ENCODE measurements at regions not wholly inside any gene's neighbourhood (a gene's known extent, or its start where the extent isn't known, plus 50 kb on each side); places are given as distances from the start of the nearest gene placed in this dataset.

GRCh38 chr19:30170081-30170480, 202.1 kb upstream of the ZNF536 start:
- Histone ChIP-seq H3K4me2 (no peak overlapping the region), H3K9me3 (ENCODE audit: insufficient read depth, low read depth) (no peaks in the 10 kb centered on the region), H3F3A (ENCODE audit: insufficient read depth, low read depth) (no peaks in the 10 kb centered on the region), H3K4me1 (replicated peaks; ENCODE audit: insufficient read depth) (no peaks in the 10 kb centered on the region), H3K27ac (no peak overlapping the region), H2AFZ (no peak overlapping the region), H3K9me2 (ENCODE audit: insufficient read depth) (no peaks in the 10 kb centered on the region), H4K20me1 (ENCODE audit: insufficient read depth) (no peaks in the 10 kb centered on the region), H3K36me3 (ENCODE audit: low read depth) (no peaks in the 10 kb centered on the region), H3K4me3 (no peak overlapping the region), H3K79me2 (ENCODE audit: low read depth) (no peaks in the 10 kb centered on the region), H3K27me3 (ENCODE audit: insufficient read depth, low read depth) (peaks cover 62% of the 10 kb centered on the region)
- POLR2A ChIA-PET (ENCODE audit: unreplicated experiment), result no interaction called here
- intact Hi-C loops (cut with micrococcal nuclease; ENCODE audit: unreplicated experiment), result no loop called here
- BruUV-seq (replicated peaks), result no TSS peak
- DNase-seq, result no peak
- TF ChIP-seq CTCF (conservative IDR thresholded peaks at IDR 0.05) (no peak), EZH2 (IDR thresholded peaks at IDR 0.05; ENCODE audit: low read depth) (no peak)
- CTCF ChIA-PET, result no interaction called here

- no peaks in the 10 kb centered on the region for H3K9me3 ChIP-seq (ENCODE audit: insufficient read depth, low read depth)
- ChIA-PET CTCF (no interaction called here), POLR2A (ENCODE audit: unreplicated experiment) (no interaction called here)
- no peaks in the 10 kb centered on the region for H3K79me2 ChIP-seq (ENCODE audit: low read depth)
- intact Hi-C loops (cut with micrococcal nuclease; ENCODE audit: unreplicated experiment), result no loop called here
- no peak overlapping the region for H2AFZ ChIP-seq
- H3K4me3 ChIP-seq, result no peak overlapping the region
- no peak overlapping the region for H3K27ac ChIP-seq
- H3K9me2 ChIP-seq (ENCODE audit: insufficient read depth), result no peaks in the 10 kb centered on the region
- H3F3A ChIP-seq (ENCODE audit: insufficient read depth, low read depth), result no peaks in the 10 kb centered on the region
- no TSS peak for BruUV-seq (replicated peaks)
- TF ChIP-seq EZH2 (IDR thresholded peaks at IDR 0.05; ENCODE audit: low read depth) (no peak), CTCF (conservative IDR thresholded peaks at IDR 0.05) (no peak)
- H3K27me3 ChIP-seq (ENCODE audit: insufficient read depth, low read depth), result peaks cover 62% of the 10 kb centered on the region
- H3K36me3 ChIP-seq (ENCODE audit: low read depth), result no peaks in the 10 kb centered on the region
- H3K4me2 ChIP-seq, result no peak overlapping the region
- no peaks in the 10 kb centered on the region for H4K20me1 ChIP-seq (ENCODE audit: insufficient read depth)
- no peaks in the 10 kb centered on the region for H3K4me1 ChIP-seq (replicated peaks; ENCODE audit: insufficient read depth)
- DNase-seq, result no peak
These were observed 201.6 kb upstream of the ZNF536 start for GRCh38 chr19:30170495-30171137.

DNA sequence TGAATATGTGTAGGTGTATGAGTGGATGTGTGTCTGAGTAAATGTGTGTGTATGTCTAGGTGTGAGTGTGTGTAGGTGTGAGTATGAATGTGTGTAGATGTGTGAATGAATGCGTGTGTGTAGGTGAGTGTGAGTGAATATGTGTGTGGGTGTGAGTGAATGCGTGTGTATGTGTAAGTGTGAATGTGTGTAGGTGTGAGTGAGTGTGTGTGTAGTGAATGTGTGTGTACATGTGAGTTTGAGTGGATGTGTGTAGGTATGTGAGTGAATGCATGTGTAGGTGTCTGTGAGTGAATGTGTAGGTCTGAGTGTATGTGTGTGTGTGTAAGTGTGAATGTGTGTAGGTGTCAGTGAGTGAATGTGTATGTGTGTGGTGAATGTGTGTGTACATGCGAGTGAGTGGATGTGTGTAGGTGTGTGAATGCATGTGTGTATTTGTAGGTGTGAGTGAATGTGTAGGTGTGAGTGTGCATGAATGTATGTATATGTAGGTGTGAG, 201.0 kb upstream of the ZNF536 start:
- H2AFZ ChIP-seq, result no peak overlapping the region
- no peak overlapping the region for H3K4me2 ChIP-seq
- no peaks in the 10 kb centered on the region for H3F3A ChIP-seq (ENCODE audit: insufficient read depth, low read depth)
- H4K20me1 ChIP-seq (ENCODE audit: insufficient read depth), result no peaks in the 10 kb centered on the region
- no peak for DNase-seq
- no peaks in the 10 kb centered on the region for H3K9me3 ChIP-seq (ENCODE audit: insufficient read depth, low read depth)
- H3K4me1 ChIP-seq (replicated peaks; ENCODE audit: insufficient read depth), result no peaks in the 10 kb centered on the region
- no peak overlapping the region for H3K27ac ChIP-seq
- ChIA-PET POLR2A (ENCODE audit: unreplicated experiment) (no interaction called here), CTCF (no interaction called here)
- H3K36me3 ChIP-seq (ENCODE audit: low read depth), result no peaks in the 10 kb centered on the region
- H3K9me2 ChIP-seq (ENCODE audit: insufficient read depth), result no peaks in the 10 kb centered on the region
- peaks cover 61% of the 10 kb centered on the region for H3K27me3 ChIP-seq (ENCODE audit: insufficient read depth, low read depth)
- no peak overlapping the region for H3K4me3 ChIP-seq
- intact Hi-C loops (cut with micrococcal nuclease; ENCODE audit: unreplicated experiment), result no loop called here
- no peak for TF ChIP-seq CTCF (conservative IDR thresholded peaks at IDR 0.05)
- no peak for TF ChIP-seq EZH2 (IDR thresholded peaks at IDR 0.05; ENCODE audit: low read depth)
- no peaks in the 10 kb centered on the region for H3K79me2 ChIP-seq (ENCODE audit: low read depth)
- BruUV-seq (replicated peaks), result no TSS peak
